Heart right ventricle (tissue), 16 donors: ENCODE measurements at regions not wholly inside any gene's neighbourhood (a gene's known extent, or its start where the extent isn't known, plus 50 kb on each side); places are given as distances from the start of the nearest gene placed in this dataset.

Experiments
- ATAC-seq, 8 donors: fragments of 200-7000 bp; cut with Tn5 transposase; one replicate each; pipeline ENCODE4 v1.9.1; 2020; ENCODE audit warnings: mild to moderate bottlenecking in 8 of 8, moderate library complexity in 8 of 8, moderate number of reproducible peaks in 1 of 8
- DNase-seq, 2 donors: peaks; one replicate each; pipeline ENCODE4 v3.0.0-alpha.2; 2020
- H3K27ac ChIP-seq, 10 donors: fragments of 200-600 bp; sonication (generic) in 2 of 10; one replicate each; pipeline versions ENCODE4 v1.5.0 to v1.8.0; 2020 to 2022; ENCODE audit warnings: mild to moderate bottlenecking in 3 of 10
- H3K27me3 ChIP-seq, 7 donors: fragments of 200-600 bp; one replicate each; pipeline ENCODE4 v1.8.0; 2021 to 2022; ENCODE audit warnings: mild to moderate bottlenecking in 2 of 7
- H3K36me3 ChIP-seq, 9 donors: fragments of 200-600 bp; sonication (generic) in 1 of 9; one replicate each; pipeline versions ENCODE4 v1.5.0 to v1.8.0; 2020 to 2022; ENCODE audit warnings: mild to moderate bottlenecking in 2 of 9
- H3K4me1 ChIP-seq, 9 donors: fragments of 200-600 bp; sonication (generic) in 1 of 9; one replicate each; pipeline versions ENCODE4 v1.5.0 to v1.8.0; 2020 to 2022; ENCODE audit warnings: mild to moderate bottlenecking in 4 of 9
- H3K4me3 ChIP-seq, 10 donors: fragments of 200-600 bp; sonication (generic) in 2 of 10; one replicate each; pipeline versions ENCODE4 v1.5.0 to v1.8.0; 2020 to 2022; ENCODE audit warnings: mild to moderate bottlenecking in 7 of 10, moderate library complexity in 2 of 10
- H3K9me3 ChIP-seq, 11 donors: fragments of 200-600 bp in 10 of 11; sonication (generic) in 2 of 11; one replicate each; pipeline versions ENCODE4 v1.5.0 to v1.8.0; 2013 to 2022; ENCODE audit warnings: mild to moderate bottlenecking in 2 of 11, control low read depth in 1 of 11, moderate library complexity in 1 of 11
- CTCF ChIP-seq, 9 donors: fragments of 200-600 bp; sonication (generic) in 2 of 9; IDR thresholded peaks; one replicate each; pipeline versions ENCODE4 v1.5.0 to v1.8.0; 2021 to 2022; ENCODE audit warnings: antibody characterized with exemption in 9 of 9, mild to moderate bottlenecking in 5 of 9, moderate library complexity in 1 of 9
- WGBS, 2 donors: extraction: QIAGEN DNeasy Blood & Tissue Kit; methylation state at CpG; one replicate each; pipeline ENCODE4 v1.1.7; 2013; ENCODE audit warnings: inconsistent platforms in 1 of 2; 5-methylcytosine and 5-hydroxymethylcytosine counted together
- intact Hi-C, 10 donors: fragments of 100-400 bp; cut with DNase I; formaldehyde crosslinking; loops; one replicate each; pipeline versions ENCODE4 v1.11.1 to v1.14.2; 2022
- donor health status: Arrhythmogenic right ventricular cardiomyopathy.
- donor health status: ischemic (EF 13 %, LVEDD 7.1; RV severe dilation, severe dysfunction).
- donor health status: healthy with polysubstance abuse.
- donor health status: DM: no; HTN: yes; CAD: no.
- donor health status: DM: no; HTN: no; CAD: no.
- donor health status: ischemic (EF 25% LVEDD 6.9; RV normal size, moderate dysfunction).
- donor health status: ischemic (EF 25% LVEDD 5.7; RV mildly dilated, moderate dysfunction).
- donor health status: healthy.
- donor health status: DM: yes; HTN: yes; CAD: no.
- donor health status: Ischemic cardiomyopathy.
- donor health status: ischemic (EF 35%, LVEDD 5.7; RV mildly dilated, moderate dysfunction).
- donor health status: nonischemic (EF 11% LVEDD 7.7; RV severe dilation, severe dysfunction).
- donor health status: DM: yes; HTN: yes; CAD: no.
- donor health status: PGD.
- donor health status: ischemic (EF 29% LVEDD 5.4; RV normal size, mild dysfunction).
- donor health status: nonischemic (EF 23%, LVEDD 6.1; RV moderate dilation, normal function).

DNA sequence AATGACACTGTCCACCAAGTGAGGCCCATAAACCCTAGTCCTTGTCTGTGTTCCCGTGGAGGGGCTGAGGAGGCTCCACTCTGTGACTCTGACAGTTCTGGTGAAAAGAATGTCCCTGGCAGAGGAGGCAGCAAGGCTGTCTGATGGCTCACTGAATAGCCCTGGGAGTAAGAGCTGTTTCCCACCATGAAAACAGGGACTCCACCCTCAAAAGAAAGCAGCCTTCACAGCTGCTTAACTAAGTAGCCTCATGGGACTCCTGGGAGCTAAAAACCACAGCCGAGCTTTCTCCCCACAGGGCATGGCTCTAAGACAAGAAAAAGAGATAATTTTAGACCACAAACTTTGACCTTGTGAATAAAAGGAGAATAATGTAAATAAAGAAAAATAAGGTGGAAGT, 135.1 kb upstream of the FRY start:
- Histone ChIP-seq H3K36me3 (no peaks in the 10 kb centered on the region), H3K27me3 (no peaks in the 10 kb centered on the region), H3K9me3 (peaks cover 0 to 6% (median 0%) of the 10 kb centered on the region in 11 donors), H3K4me3 (no peak overlapping the region), H3K4me1 (peaks cover 23 to 83% (median 66%) of the 10 kb centered on the region in 9 donors), H3K27ac (peak overlapping the region; percentile 45 to 91 (median 72))
- WGBS, 2 donors = 3 to 7% methylated on average over 2 of the region's 2 CpGs
- TF ChIP-seq CTCF (IDR thresholded peaks at IDR 0.05) = no peak
- intact Hi-C loops = loop anchor here in 2 of 10 donors (5.0 to 10.0 kb wide), 2 partner anchors 49 to 52 kb away; no protein-coding TSS in a partner anchor
- peak; percentile 16 to 91 (median 78) for ATAC-seq
- peak; percentile 19 to 41 for DNase-seq

GRCh38 chr13:31898378-31899071, 133.0 kb upstream of the FRY start:
- peaks cover 17 to 71% (median 58%) of the 10 kb centered on the region in 9 donors for H3K4me1 ChIP-seq
- H3K9me3 ChIP-seq = peaks cover 0 to 6% (median 0%) of the 10 kb centered on the region in 11 donors
- H3K36me3 ChIP-seq = no peaks in the 10 kb centered on the region
- peak in 5 of 8 donors; percentile 4 to 25 (median 12) for ATAC-seq
- peak overlapping the region in 6 of 10 donors; percentile 15 to 91 (median 62) for H3K27ac ChIP-seq
- intact Hi-C loops = loop anchor here in 2 of 10 donors (5.0 to 10.0 kb wide), 2 partner anchors 51 to 54 kb away; no protein-coding TSS in a partner anchor
- H3K4me3 ChIP-seq = no peak overlapping the region
- WGBS, 2 donors = 56 to 59% methylated on average over 9 of the region's 9 CpGs
- no peak for TF ChIP-seq CTCF (IDR thresholded peaks at IDR 0.05)
- H3K27me3 ChIP-seq = no peaks in the 10 kb centered on the region
- no peak for DNase-seq

GRCh38 chr13:31901985-31902384, 129.6 kb upstream of the FRY start:
- Histone ChIP-seq H3K27me3 (no peaks in the 10 kb centered on the region), H3K36me3 (no peaks in the 10 kb centered on the region), H3K27ac (no peak overlapping the region), H3K9me3 (peaks cover 0 to 6% (median 0%) of the 10 kb centered on the region in 11 donors), H3K4me3 (no peak overlapping the region), H3K4me1 (peaks cover 6 to 63% (median 41%) of the 10 kb centered on the region in 9 donors)
- WGBS, 2 donors = 89 to 93% methylated on average over 2 of the region's 2 CpGs
- ATAC-seq = no peak
- TF ChIP-seq CTCF (IDR thresholded peaks at IDR 0.05) = no peak
- intact Hi-C loops = loop anchor here in 2 of 10 donors (10.0 kb wide), 2 partner anchors 57 to 113 kb away; no protein-coding TSS in a partner anchor
- no peak for DNase-seq

DNA sequence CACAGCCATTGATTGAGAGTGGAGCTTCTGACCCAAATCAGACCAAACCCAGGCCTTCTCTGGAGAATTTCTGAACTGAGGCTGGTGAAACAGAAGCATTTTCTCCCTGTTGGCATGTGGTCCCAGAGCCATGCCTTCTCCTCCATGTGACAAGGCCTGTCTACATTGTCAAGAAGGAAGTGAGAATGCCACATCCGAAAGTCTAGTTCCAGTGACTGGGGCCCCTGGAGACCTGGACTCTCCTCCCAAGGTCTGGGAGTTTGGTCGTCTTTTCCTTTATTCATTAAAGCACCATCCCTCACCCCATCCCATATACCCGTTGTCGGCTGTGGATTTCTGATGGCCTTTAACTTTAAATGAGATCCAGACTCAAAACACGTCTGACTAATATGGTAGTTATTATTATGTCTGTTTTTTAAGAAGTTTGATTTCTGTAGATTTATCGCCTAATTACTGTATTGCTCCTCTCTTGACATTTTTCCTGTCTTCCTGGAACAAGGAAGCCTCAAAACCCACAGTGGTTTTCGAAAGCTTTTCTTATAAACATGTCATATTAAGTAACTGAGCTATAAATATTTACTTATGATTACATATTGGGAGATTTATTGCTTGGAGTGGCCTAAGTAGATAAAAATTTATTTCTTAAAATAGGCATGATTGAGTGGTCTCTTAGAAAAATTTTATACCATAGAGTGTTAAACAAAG, 128.3 kb upstream of the FRY start:
- Histone ChIP-seq H3K4me1 (peaks cover under 1 to 53% (median 35%) of the 10 kb centered on the region in 9 donors), H3K27me3 (no peaks in the 10 kb centered on the region), H3K9me3 (peaks cover 0 to 6% (median 0%) of the 10 kb centered on the region in 11 donors), H3K36me3 (no peaks in the 10 kb centered on the region), H3K4me3 (no peak overlapping the region), H3K27ac (peak overlapping the region in 4 of 10 donors; percentile 9 to 34 (median 22))
- intact Hi-C loops = loop anchor here in 2 of 10 donors (10.0 kb wide), 2 partner anchors 58 to 112 kb away; no protein-coding TSS in a partner anchor
- no peak for ATAC-seq
- TF ChIP-seq CTCF (IDR thresholded peaks at IDR 0.05) = no peak
- DNase-seq = no peak
- 80 to 93% methylated on average over 7 of the region's 7 CpGs for WGBS, 2 donors
